GM18511 (cell line): ENCODE measurements at regions not wholly inside any gene's neighbourhood (a gene's known extent, or its start where the extent isn't known, plus 50 kb on each side); places are given as distances from the start of the nearest gene placed in this dataset.

Experiments
- ATAC-seq: cut with Tn5 transposase; IDR thresholded peaks from one replicate; pipeline ENCODE4 v1.9.1; 2021; ENCODE audit warnings: mild to moderate bottlenecking, moderate library complexity; ENCODE audit not compliant: unreplicated experiment

DNA sequence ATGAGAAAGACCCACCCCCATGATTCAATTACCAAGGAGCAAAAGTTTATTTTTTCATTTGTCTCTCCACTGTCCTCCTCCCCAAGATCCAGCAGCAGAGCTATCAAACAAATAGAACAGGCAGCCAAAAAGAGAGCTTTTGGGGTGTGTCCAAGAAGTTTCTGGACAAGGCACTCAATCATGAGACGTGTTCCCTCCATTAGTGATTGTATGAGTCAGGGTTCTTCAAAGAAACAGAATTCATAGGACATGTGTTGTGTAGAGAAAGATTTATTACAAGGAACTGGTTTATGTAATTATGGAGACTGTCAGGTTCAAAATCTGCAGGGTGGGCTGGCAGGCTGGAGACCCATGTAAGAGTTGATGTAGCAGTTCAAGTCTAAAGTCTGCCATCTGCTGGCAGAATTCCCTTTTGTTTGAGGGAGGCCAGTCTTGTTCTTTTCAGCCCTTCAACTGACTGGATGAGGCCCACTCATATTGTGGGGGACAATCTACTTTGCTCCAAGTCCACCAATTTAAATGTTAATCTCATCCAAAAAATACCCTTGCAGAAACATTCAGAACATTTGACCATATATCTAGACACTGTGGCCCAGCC is 248.1 kb upstream of the OPRM1 start:
- no peak for ATAC-seq

DNA sequence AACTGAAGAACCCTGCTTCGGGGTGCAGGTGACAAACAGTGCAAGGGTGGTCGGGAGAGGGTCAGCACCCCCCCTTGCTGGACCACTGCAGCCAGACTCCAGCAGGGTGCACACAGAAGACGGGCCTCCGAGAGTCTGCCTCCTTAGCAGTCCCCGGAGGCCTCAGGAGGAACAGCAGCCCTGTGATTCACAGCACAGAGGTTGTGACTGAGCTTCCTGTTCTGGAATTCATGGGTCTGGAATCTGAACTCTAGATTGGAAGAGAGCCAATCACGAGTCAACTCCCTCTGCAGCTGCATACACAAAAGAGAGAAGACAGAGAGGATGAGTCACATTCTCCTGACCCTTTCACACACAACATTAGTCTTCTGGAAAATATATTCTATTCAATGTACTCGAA is 249.0 kb upstream of the OPRM1 start:
- no peak for ATAC-seq

DNA sequence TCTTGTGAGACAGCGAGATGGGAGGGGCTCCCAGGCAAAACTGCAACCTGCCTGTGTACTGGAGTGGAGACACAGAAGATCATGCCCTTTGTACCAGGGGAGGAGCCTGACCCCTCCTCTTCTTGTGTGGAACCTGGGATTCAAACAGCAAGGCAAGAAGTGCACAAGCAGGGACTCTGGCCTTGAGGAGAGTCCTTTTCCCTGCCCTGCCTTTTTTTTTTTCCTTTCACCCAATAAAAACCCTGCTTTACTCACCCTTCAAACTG is 251.8 kb upstream of the OPRM1 start:
- no peak for ATAC-seq

DNA sequence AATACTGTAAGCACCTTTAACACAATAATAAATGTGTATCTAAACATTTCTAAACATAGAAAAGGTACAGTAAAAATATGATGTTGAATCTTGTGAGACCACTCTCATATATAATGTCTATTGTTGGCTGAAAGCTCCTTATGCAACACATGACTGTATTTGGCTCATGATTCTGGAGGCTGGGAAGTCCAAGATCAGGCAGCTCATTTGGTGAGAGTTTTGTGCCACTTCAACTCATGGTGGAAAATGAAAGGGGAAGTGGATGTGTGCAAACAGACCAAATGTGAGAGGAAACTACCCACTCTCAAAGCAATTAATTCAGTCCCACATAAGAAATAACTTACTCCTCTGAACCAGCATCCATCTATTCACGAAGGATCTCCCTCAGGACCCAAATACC is 257.7 kb upstream of the OPRM1 start:
- ATAC-seq = no peak

DNA sequence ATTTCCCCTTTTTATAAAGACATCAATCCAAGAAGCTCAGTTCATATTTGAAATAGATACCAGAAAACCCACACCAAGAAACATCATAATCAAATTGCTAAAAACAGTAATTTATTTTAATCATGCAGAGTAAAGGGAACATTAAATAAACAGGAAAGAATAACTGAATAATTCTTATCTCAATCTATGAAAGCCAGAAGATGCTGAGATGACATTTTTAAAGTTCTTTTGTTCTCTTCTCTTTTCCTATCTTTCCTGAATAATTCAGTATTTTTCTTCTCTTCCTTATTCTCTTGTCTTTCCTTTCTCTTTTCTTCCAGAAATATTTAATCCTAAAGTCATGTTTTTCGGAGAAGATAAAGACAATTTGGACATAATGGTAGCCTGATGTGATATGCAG is 259.0 kb upstream of the OPRM1 start:
- ATAC-seq = no peak

DNA sequence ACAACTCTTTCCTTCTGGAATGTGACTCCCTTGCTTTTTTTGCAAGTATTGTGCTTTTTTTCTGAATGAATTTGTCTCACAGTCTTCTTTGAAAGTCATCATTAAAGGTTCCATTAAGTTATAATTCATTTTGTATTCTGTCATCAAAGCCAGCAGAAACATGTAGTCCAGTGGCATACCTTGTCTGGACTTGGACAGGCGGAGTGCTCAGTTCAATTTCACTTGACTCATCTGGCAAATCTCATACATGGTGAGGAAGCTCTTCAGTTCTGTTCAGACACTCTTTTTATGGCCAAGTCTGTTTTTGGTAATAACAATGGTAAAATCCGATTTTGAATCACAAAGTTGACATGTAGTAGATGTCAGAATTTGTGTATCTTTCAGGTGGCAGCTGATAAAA is 260.8 kb upstream of the OPRM1 start:
- ATAC-seq = no peak

DNA sequence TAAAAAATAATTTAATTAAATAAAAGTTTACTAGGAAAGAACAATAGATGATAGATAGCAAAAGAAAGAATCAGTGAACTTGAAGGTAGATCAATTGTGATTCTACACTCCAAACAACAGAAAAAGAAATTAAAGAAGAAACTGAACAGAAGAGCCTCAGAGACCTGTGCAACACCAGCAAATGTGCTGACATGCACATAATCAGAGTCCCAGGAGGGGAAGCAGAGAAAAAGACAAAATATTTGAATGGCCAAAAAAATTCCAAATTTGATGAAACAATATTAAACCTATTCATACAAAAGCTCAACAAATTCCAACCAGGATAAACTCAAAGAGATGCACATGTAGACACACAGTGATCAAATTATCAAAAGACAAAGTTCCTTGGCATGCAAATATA is 267.5 kb upstream of the OPRM1 start:
- ATAC-seq = no peak

DNA sequence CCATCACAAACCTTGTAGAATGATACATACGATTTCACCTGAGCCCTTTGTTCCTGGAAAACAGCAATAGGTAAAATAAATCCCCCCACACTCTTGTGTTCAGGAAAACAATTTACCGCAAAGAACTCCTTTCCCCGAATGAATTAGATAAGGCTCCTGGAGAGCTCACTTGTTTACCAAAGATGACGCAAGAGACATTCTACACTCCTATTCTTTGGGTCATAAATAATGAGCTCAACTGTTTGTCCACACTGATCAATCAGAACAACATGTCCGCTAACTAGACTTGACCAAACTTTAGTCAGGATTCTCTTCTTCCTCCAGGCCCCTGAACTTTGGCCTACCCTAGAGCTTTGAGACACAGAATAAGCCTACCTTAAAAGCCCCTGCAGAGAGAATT is 271.9 kb upstream of the OPRM1 start:
- no peak for ATAC-seq

DNA sequence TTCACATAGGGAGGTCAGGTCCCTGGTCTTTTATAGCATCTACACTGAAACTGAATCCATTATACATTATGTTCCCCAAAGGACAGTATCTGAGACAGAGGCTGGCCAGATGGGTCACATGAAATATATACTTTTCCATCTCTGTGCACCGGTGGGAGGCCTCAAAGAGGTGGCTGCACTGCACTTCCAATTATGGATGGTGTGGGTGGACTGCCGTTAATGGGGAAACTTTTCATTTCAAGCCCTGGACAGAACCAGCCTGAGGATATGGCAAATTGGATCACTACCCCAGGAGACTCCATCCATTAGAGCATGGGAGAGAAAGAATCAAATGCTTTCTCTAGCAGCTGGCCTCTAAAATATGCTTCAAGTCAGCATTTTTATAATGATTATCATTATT is 280.5 kb upstream of the OPRM1 start:
- no peak for ATAC-seq

DNA sequence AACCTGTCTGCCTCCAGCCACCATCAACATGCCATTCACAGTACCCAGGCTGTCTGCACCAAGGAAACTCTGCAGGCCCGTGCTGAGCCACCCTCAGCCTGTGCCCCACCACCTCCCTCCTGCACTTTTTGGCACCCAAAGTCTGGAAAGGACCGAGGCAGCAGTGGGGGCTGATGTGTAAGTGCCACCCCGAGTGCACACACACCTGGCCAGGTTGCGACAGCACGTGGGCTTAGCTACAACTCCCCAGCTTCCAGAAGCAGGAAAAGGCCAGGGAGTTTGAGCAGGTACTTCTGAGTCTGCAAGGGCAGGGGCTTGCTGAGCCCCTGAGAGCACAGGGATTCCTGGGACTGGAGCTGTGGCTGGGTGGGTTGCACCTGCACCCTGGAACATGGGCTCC is 303.3 kb upstream of the OPRM1 start:
- ATAC-seq = no peak

DNA sequence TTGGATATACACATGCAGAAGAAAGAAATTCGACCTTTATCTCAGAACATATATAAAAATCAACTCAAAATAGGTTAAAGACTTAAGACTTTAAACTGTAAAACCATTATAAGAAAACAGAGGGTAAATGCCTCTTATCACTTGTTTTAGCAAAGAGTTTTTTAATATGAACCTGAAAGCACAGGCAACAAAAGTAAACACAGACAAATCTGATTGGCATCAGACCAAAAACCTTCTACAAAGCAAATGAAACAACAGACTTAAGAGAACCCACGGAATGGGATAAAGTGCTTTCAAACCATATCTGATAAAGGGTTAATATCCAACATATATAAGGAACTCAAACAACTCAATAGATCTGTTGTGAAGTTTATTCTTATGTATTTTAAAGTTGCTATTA is 309.9 kb upstream of the OPRM1 start:
- ATAC-seq = no peak

DNA sequence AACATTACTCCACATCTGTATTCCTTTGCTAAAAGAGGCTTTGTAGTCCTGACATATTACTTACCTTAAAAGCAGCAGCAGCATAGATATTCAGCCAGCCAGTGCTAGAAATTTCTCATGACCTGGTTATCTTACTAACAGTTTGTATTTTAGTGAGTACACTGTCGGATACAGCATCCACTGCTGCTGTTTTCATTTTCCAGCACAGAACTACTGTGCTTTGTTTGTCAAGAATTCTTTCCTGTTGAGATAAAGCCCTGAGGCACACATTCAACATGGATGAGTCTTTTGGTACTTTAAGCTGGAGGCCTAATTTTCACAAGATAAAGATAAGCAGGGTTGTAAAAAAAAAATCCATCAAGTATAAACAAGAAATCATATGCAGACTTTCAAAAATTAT is 311.2 kb upstream of the OPRM1 start:
- no peak for ATAC-seq

DNA sequence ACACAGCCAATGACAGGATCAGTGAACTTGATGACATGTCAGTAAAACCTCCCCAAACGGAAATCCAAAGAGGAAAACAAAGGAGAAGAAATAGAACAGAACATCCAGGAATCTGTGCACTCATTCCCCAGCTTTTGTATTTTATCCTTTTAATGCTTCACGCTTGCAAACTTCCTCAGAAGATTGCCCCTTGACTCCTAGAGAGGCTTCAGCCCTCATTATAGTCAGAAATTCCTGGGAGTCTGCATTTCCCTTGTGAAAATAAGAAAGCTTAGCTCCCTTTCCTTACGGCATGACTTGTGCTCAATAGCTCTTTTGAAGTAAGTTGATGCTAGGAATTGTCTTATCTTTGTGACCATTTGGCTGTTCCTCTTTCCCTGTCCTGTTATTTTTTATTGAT is 313.6 kb upstream of the OPRM1 start:
- ATAC-seq = no peak

DNA sequence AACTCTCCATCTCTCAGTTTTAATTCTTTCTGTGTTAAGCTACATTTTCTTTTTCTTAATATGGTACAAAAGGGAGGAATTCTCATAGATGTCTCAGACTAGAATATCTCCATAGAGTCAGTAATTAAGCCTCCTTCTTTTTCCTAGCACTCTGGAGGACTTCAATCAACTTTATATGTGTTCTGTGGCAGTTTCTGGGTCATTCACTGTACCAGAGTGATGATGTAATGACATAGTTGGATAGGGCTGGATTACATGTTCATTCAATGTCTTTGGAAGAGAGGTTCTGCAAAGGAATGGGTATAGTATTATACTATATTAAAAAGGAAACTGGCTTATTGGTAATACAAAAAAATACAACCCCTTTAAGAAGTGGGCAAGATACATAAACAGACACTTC is 318.3 kb upstream of the OPRM1 start:
- no peak for ATAC-seq

DNA sequence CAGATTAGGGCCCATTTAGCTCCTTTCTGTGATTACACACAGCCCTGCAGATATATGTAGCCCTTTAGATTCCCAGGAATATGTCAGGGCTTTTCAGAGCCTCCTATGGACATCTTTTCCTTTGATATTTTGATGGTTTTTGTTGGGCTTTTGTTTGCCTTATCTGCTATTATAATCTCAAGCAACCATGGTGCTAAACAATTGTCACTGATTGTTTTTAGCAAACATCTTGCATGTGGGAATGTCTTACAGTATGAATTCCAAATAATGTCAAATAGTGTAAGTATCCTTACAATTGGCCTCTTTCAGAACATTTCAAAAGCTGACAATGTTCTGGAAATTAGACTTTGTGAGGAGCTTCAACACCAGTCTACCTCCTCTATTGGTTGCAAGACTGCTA is 333.6 kb upstream of the OPRM1 start:
- no peak for ATAC-seq

DNA sequence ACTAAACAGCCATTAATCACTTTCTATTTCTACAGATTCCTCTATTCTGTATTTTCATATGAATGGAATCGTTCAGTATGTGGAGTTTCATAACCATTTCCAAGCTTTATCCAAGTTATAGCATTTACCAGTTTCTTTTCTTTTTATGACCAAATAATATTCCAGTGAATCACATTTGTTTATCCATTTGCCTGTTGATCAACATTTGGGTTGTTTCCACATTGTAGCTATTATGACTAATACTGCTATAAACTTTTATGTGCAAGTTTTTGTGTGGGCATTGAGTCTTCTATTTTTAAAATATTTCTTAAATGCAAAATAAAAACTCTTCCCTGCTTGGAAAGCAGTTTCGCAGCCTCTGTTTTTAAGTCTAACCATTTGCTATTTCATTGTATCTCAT is 336.4 kb upstream of the OPRM1 start:
- ATAC-seq = no peak

DNA sequence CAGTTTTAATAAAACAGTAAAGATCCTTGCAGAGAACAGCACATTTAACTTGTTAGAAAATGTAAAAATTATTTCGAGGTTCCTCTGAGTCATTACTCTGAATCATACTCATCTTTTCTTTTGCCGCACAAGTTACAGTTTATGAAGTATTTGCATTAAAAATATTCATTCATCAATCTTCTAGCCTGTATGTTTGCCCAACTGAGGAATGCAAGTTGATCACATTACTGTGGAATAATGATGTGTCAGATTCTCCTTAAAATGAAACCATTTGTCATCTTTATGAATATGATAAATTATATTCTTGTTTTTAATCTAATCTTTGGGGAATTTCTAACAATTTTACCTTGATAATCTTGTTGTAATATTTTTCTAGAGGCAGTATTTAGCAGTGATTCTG is 340.4 kb upstream of the OPRM1 start:
- ATAC-seq = no peak

DNA sequence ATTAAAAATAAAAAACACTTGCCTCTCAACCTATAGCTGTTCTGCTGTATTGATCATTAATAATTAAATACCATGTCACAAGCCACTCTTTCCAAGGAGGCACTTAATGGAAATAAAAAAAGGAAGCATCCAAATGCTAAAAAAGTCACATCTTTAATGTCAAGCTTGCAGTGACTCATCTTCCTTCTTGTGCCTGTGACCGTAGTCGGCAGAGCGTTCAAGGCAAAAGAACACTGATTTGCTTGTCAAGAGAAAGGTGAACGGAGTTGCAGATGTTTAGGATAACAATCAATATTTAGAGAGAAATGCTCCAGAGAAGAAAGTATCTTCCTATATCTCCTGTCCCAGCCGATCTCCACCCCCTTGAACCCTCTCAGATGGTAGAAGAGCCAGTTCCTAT is 341.0 kb upstream of the OPRM1 start:
- no peak for ATAC-seq

DNA sequence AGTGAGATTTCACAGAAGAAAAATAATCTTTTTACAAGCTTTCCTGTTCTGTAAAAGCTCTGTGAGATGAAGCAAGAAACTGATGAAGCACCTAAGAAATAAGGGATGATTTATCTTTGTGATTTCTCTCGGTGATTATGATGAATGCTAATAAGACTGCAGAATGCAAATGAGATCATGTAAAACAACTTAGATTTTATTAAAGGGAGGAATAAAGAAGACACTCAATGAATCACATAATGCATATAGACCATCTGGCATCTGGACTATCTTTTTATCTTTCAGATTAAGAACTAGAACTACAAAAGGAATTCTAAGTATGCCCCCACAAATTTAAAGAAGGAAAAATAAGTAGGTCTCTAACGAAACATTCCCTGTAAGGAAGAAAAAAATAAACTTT is 361.5 kb upstream of the OPRM1 start:
- no peak for ATAC-seq

DNA sequence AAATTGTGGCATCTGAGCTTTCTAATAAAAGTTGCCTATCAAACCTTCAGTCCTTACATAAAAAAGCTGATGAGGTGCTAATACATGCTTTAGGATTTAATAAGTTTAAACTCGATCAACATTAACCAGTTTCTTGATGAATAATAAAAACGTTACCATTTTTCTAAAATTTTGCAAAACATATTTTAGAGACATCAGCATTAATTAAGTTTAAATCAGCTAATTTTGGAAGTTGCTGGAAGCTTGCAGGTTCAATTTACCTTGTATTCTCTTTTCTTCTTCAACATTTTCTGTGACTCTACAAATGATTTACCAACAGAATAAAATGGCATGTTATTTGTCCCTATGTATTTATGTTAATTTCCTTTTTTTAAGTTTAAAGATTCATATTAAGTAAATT is 365.3 kb upstream of the OPRM1 start:
- no peak for ATAC-seq

DNA sequence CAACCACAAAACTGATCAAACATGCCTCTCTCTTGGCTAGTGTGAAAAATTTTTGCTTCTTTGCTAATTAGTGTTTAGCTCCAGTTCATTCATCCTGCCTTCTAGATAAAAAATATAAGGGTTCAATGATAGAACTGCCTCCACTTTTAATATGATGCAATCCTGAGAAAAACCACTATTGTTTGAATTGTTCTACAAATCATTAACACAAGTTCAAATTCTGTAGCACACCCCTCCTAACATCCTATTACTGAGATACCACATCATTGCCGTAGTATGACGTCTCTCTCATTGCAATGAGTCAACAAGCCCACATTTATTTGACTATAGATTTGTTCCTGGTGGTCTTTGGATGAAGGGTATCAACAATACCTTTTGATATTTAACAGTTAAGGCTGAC is 365.8 kb upstream of the OPRM1 start:
- ATAC-seq = no peak

DNA sequence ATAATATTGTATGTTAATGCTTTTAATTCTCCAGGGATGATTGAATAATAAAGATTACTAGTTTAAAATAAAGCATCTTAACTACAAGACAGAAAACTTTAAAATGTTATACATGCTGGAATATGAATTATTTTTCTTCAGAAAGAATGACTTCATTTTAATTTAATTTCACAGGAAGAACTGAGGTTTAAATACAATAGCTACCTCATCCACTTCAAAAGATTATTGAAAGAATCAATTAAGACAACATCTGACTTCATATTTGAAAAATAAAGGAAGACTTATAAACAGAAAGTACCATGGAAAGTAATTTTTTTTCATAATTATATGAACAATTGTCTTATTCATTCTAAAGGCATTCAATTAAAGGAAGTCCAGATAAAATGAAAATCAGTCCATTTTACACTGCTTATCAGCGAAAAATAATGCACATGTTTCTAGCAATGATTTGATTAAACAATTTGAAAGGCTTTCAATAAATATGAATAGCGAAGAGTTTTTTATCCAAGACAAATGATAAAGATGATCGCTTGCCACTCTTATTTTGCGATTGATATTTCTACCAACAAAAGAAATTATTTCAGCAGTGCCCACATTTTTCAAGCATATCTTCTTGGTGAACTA is 368.5 kb upstream of the OPRM1 start:
- ATAC-seq = no peak

DNA sequence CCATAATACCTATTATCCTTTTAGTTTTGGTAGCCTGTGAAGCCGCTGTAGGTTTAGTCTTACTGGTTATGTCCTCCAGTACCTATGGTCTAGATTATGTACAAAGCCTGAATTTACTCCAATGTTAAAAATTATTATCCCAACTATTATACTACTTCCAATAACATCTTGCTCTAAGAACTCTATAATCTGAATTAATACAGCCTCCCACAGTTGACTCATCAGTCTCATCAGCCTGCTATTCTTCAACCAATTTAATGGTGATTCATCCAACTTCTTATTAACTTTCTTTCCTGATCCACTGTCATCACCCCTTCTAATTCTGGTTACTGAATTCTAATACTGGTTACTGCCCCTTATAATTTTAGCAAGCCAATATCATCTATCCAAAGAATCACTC is 370.3 kb upstream of the OPRM1 start:
- no peak for ATAC-seq

DNA sequence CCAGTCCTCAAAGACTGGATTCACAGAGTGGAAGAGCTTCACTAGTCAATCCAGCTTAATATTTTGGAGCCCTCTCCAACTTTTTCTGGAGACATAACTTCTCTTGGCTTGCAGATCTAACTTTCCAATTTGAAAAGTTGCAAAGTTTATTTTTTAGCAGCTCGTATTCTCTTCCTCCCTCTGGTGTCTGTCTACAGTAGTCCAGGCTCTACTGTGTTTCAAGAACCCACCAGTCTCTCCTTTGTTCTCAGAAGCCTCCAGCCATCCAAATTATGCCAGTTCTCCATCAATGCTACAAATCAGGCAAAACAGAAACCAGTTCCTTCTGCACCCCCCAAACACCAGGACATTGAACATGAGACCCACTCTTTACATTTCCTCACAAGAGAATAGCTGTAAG is 376.1 kb upstream of the OPRM1 start:
- no peak for ATAC-seq
